Activated CD4-positive, alpha-beta T cell treated with anti-CD3 and anti-CD28 coated beads, Interleukin-2, Interleukin-6, amounts not matched to agents 100 ng/mL and 50 ng/mL, durations not matched to agents 16 hours and 8 hours (primary cell): ENCODE measurements at regions not wholly inside any gene's neighbourhood (a gene's known extent, or its start where the extent isn't known, plus 50 kb on each side); places are given as distances from the start of the nearest gene placed in this dataset.
"Not testable (repeated sequence)": the region's sequence is repeated elsewhere in the genome, so short reads cannot be mapped to it uniquely, and the experiment has no call there.

Experiments used
- DNase-seq: peaks from one replicate; pipeline ENCODE4 v3.0.0-alpha.2; 2020

- DNase-seq = peak; percentile 17
These were observed 997.9 kb upstream of the CELF4 start for GRCh38 chr18:38563396-38563980.

- DNase-seq = no peak
These were observed 991.4 kb upstream of the CELF4 start for GRCh38 chr18:38557006-38557405.

- no peak for DNase-seq
These were observed 987.2 kb upstream of the CELF4 start for GRCh38 chr18:38552732-38553321.

- no peak for DNase-seq
These were observed 986.3 kb upstream of the CELF4 start for GRCh38 chr18:38551881-38552280.

GRCh38 chr18:38545071-38545470 is 979.5 kb upstream of the CELF4 start:
- DNase-seq = peak; percentile 21

- DNase-seq = no peak
These were observed 974.3 kb upstream of the CELF4 start for GRCh38 chr18:38539856-38540255.

GRCh38 chr18:38539371-38539770 is 973.8 kb upstream of the CELF4 start:
- no peak for DNase-seq

- DNase-seq = no peak
These were observed 968.5 kb upstream of the CELF4 start for GRCh38 chr18:38534073-38534472.

GRCh38 chr18:38526922-38527321 is 961.3 kb upstream of the CELF4 start:
- no peak for DNase-seq

- no peak for DNase-seq
These were observed 959.4 kb upstream of the CELF4 start for GRCh38 chr18:38525039-38525438.

GRCh38 chr18:38520786-38521185 is 955.2 kb upstream of the CELF4 start:
- DNase-seq = no peak

GRCh38 chr18:38502539-38502938 is 936.9 kb upstream of the CELF4 start:
- DNase-seq = no peak

- peak; percentile 30 for DNase-seq
These were observed 931.7 kb upstream of the CELF4 start for GRCh38 chr18:38497266-38497665.

- DNase-seq = peak; percentile 43
These were observed 930.7 kb upstream of the CELF4 start for GRCh38 chr18:38496222-38496793.

GRCh38 chr18:38494065-38494464 is 928.5 kb upstream of the CELF4 start:
- peak; percentile 40 for DNase-seq

- DNase-seq = no peak
These were observed 925.6 kb upstream of the CELF4 start for GRCh38 chr18:38491195-38491594.

GRCh38 chr18:38489721-38490120 is 924.1 kb upstream of the CELF4 start:
- not testable (repeated sequence) for DNase-seq

GRCh38 chr18:38487521-38487920 is 921.9 kb upstream of the CELF4 start:
- no peak for DNase-seq

GRCh38 chr18:38483326-38483725 is 917.7 kb upstream of the CELF4 start:
- DNase-seq = no peak

- no peak for DNase-seq
These were observed 916.0 kb upstream of the CELF4 start for GRCh38 chr18:38481576-38481975.

GRCh38 chr18:38475686-38476085 is 910.1 kb upstream of the CELF4 start:
- no peak for DNase-seq

- DNase-seq = no peak
These were observed 907.9 kb upstream of the CELF4 start for GRCh38 chr18:38473535-38473934.

GRCh38 chr18:38470421-38470820 is 904.8 kb upstream of the CELF4 start:
- no peak for DNase-seq

GRCh38 chr18:38466426-38466825 is 900.8 kb upstream of the CELF4 start:
- DNase-seq = no peak

- DNase-seq = peak; percentile 12
These were observed 898.4 kb upstream of the CELF4 start for GRCh38 chr18:38464024-38464423.
